Lower leg skin (tissue), 3 donors: ENCODE measurements at regions not wholly inside any gene's neighbourhood (a gene's known extent, or its start where the extent isn't known, plus 50 kb on each side); places are given as distances from the start of the nearest gene placed in this dataset.

Experiments used
- POLR2A ChIP-seq, 2 donors: fragments of 450-650 bp; IDR thresholded peaks; one replicate each; pipeline ENCODE4 v1.6.1; 2016 to 2017; ENCODE audit warnings: antibody characterized with exemption in 2 of 2, mild to moderate bottlenecking in 1 of 2, moderate library complexity in 1 of 2
- TF ChIP-seq, protein P1 (sequence below), 3 donors: fragments of 450-650 bp; IDR thresholded peaks; one replicate each; pipeline ENCODE4 v1.5.1; 2016; ENCODE audit warnings: antibody characterized with exemption in 3 of 3, mild to moderate bottlenecking in 3 of 3, moderate library complexity in 2 of 3

DNA sequence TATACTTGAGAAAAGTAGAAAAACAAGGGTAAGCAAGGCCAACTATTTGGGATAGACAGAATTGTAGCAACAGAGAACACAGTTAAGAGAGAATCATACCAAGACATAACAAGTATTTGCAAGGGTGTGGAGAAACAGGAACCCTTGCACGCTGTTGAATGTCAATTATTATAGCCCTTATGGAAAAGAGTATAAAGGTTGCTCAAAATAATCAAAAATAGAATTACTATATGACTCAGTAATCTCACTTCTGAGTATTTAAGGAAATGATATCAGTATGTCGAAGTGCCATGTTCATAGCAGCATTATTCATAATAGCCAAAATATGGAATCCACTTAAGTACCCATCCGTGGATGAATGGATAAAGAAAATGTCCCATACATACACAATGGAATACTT is 193.3 kb downstream of the PHLDA1 start:
- TF ChIP-seq, protein P1, sequence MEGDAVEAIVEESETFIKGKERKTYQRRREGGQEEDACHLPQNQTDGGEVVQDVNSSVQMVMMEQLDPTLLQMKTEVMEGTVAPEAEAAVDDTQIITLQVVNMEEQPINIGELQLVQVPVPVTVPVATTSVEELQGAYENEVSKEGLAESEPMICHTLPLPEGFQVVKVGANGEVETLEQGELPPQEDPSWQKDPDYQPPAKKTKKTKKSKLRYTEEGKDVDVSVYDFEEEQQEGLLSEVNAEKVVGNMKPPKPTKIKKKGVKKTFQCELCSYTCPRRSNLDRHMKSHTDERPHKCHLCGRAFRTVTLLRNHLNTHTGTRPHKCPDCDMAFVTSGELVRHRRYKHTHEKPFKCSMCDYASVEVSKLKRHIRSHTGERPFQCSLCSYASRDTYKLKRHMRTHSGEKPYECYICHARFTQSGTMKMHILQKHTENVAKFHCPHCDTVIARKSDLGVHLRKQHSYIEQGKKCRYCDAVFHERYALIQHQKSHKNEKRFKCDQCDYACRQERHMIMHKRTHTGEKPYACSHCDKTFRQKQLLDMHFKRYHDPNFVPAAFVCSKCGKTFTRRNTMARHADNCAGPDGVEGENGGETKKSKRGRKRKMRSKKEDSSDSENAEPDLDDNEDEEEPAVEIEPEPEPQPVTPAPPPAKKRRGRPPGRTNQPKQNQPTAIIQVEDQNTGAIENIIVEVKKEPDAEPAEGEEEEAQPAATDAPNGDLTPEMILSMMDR (IDR thresholded peaks at IDR 0.05): no peak
- no peak for TF ChIP-seq POLR2A (IDR thresholded peaks at IDR 0.05)
